Endothelial cell of hepatic sinusoid (primary cell): ENCODE measurements at regions not wholly inside any gene's neighbourhood (a gene's known extent, or its start where the extent isn't known, plus 50 kb on each side); places are given as distances from the start of the nearest gene placed in this dataset.

ENCODE experiments used
- in situ Hi-C: cut with HindIII; loops from 2 replicates; pipeline ENCODE4 v1.10.0; 2017; ENCODE audit warnings: low sequenced_read_pairs

DNA sequence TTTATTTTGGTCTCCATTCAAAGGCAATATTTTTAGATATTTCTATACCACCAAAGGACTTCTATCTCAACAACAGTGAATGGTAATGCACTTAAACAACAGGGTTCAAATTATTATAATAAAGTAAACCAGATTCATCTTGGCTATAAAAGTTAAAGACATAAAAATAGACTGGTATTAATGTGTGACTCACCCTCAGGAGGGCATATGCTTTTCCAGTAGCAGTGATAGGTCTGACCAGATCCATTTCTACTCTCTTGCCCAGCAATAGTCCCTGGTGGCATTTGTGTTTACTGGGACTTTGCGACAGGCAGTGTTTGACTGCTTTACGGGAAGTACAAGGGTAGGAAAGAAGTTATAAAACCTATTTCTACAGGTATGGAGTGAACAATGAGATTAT lies 353.2 kb upstream of the ATP2B1 start:
- in situ Hi-C loops: no loop called here

GRCh38 chr12:90060031-90060430 lies 351.4 kb upstream of the ATP2B1 start:
- in situ Hi-C loops: no loop called here

- in situ Hi-C loops: no loop called here
Observed at GRCh38 chr12:90058704-90059103, 350.1 kb upstream of the ATP2B1 start.

DNA sequence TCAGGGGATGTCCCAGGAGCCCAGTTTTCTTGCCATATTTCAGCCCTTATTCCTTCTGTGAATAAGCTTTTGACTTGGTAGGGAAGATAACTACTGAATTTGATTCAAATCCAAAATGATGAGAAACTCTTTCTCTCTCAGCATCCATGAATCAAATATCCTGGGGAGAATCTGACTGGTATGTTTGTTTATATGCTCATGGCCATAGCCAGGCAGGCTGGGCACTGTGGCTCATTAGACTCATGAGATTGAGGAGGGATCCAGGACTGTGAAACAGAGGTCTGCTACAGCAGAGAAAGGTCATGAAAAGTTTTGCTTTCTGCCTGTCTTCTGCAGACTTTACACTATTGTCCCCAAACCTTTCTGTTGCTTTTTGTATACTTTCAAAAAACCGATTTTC lies 346.4 kb upstream of the ATP2B1 start:
- in situ Hi-C loops: no loop called here

- in situ Hi-C loops: no loop called here
Observed at GRCh38 chr12:90048918-90049317, 340.3 kb upstream of the ATP2B1 start.

DNA sequence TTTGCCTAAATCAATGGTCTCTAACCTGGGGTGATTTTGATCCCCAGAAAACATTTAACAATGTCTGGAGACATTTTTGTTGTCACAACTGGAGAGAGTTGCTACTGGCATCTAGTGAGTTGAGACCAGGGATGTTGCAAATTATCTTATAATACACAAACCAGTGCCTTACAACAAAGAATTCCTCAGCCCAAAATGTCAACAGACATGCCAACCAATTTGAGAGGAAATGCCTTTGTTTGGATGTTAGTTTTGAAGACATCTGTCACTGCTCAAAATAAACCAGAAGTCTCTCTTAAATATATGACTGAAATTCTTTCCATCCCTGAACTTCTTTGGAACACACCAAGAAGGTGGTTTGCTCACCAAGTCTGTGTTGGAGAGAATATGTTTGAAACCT lies 336.9 kb upstream of the ATP2B1 start:
- in situ Hi-C loops: no loop called here

DNA sequence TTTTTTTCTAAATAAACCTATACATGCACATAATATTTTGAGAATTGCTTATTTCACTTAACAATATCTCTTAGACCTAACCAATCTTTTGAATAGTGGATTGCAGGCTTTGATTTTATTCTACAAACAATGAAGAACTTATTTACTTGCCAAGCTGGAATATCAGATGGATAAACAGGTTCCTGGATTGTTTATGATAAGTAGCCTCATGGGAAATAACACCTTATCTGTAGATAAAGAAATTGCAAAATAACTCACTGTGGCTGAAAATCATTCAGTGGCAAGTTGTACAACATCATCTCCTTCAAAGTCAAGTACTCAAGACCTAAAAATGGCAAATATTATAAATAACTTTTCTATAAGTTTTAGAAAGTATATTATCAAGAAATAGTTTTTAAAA lies 335.4 kb upstream of the ATP2B1 start:
- in situ Hi-C loops: no loop called here

DNA sequence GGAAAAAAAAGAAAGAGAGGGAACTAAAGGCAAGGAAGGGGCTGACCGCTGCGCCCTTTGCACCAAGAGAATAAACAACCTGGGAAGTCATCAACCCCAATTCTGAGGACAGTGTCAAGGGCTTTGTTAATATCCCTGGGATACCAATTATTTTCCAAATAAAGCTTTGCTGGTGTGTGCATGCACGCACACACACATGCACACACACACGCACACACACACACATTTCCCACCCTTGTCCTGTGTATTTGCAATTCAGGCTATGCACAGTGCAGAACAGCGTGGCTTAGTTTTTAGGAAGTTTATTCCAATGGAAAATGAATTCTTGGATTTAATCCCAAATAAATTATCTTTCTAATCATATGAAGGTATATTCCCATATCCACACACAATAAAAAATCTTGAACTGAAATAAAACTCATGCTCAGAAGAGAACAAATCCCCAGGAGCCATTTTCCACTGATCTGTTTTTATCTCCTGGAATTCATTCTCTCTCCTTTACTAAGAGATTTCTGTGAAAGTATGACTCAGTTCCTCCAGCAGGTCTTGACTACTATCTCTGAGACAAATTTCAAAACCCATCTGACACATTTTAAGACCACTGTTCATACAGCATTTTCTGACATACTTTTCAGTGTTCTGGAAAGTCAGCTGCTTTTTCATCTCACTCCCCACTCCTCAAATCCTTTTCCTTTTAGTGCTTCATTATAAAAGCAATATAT lies 334.4 kb upstream of the ATP2B1 start:
- in situ Hi-C loops: no loop called here

- in situ Hi-C loops: no loop called here
Observed at GRCh38 chr12:90038289-90038688, 329.7 kb upstream of the ATP2B1 start.

DNA sequence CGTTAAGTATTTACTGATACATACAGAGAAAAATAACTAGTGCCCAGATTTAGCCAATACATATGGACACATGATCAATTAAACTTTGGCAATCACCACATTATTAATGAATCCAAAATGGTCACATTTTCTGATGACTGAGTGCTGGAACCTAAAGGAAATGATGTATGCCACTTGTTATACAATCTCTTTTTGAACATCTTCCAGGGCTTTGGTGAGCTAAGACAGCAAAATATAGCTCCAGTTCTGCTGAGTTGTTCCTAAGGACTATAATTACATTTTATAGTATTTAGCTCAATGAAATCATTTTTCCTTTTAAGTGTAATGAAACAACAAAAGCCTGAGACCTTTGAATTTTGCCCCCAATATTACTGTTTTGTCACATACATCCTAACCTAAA lies 329.1 kb upstream of the ATP2B1 start:
- in situ Hi-C loops: no loop called here

GRCh38 chr12:90036637-90037036 lies 328.0 kb upstream of the ATP2B1 start:
- in situ Hi-C loops: no loop called here

GRCh38 chr12:90030726-90031125 lies 322.1 kb upstream of the ATP2B1 start:
- in situ Hi-C loops: no loop called here

DNA sequence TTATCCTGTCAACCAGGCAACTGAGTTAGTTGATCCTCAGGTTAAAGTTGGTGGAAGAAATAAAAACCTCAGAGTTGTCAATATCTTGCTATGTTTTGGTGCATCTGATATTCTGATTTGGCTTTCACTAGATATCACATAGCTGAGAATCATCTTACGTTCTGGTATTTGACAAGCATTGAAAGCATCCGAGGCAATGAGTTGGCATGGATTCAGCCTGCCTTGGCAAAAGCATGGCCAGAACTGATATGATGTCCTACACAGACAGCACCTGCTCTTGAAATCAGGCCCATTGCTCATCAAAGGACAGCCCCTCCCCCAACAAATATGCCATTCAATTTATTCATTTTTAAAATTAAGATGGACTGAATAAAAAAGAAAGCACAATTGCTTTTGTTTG lies 320.7 kb upstream of the ATP2B1 start:
- in situ Hi-C loops: no loop called here

DNA sequence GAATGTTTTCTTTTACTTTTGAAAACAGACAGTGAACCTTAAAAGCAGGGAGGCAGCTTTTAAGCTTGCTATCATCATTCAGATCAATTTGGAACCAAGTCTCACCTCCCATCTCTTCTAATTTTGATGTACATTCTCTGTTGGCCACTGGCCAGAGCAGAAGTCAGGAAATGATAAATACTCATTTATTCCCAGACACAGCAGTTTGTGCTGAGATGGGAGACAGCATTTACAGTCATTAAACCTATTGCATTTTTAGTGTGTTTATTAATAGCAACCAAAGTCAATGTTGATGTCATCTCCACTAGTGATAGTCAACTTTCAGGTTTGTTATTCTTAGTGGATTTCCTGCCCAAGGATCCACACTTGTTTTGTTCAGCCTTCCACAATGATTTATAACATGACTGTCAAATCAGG lies 320.0 kb upstream of the ATP2B1 start:
- in situ Hi-C loops: no loop called here

DNA sequence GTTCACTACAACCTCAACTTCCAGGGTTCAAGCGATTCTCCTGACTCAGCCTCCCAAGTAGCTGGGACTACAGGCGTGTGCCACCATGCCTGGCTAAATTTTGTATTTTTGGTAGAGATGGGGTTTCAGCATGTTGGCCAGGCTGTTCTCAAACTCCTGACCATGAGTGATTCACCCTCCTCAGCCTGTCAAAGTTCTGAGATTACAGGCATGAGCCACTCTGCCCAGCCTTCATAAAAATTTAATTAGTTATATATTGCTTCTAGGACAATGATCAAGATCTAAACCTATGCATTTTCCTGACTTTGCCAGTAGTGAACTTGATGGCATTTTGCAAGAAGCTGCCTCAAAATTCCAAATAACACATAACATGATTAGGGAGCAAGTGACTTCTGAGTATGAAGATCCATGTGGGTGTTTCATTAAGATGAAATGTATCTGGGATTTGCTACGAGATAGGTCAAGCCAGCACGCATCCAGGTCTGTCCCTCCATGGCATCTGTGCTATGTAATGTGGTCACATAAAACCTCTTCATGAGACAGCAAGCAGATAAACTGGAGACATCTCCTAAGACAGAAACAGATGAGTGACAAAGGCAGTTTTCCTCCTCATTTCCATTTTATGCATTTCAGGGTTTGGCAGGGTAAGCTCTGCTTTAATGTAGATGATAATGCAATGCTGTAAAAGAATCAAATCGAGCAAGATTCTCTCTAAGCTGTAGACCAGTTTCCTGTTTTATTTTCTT lies 319.4 kb upstream of the ATP2B1 start:
- in situ Hi-C loops: no loop called here

DNA sequence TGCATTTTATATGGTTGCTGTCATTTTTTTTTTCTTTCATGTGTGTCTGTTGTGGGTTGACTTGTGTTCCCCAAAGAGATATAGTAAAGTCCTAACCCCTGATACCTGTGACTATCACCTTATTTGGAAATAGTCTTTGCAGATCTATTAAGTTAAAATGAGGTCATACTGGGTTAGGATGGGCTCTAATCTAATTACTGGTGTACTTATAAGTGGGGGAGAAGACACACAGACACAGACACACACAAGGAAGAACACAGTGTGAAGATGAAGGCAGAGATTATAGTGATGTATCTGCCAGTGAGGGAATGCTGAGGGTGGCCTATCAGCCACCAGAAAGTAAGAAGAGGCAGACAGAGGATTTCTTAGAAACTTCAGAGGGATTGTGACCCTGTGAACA lies 318.4 kb upstream of the ATP2B1 start:
- in situ Hi-C loops: no loop called here

- in situ Hi-C loops: no loop called here
Observed at GRCh38 chr12:90026516-90026915, 317.9 kb upstream of the ATP2B1 start.

DNA sequence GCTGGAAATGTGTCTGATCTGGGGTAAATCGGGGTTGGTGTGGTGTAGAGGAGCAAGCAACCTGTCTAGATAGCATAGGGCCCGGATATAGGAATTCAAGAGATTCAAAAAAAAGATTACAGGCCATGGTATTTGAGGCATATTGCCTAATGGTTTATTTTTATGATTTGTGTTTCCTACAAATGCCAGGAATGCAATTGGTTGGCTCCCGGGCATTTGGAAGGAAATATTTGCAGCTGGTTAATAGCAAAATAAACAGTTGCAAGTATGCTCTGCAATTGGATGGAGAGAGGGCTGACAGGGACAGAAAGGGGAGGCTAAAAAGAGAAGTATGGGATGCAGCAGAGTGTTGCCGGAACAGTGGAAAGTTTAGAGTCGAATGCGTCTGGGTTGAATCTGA lies 315.6 kb upstream of the ATP2B1 start:
- in situ Hi-C loops: no loop called here

- in situ Hi-C loops: no loop called here
Observed at GRCh38 chr12:90023207-90023900, 314.7 kb upstream of the ATP2B1 start.

DNA sequence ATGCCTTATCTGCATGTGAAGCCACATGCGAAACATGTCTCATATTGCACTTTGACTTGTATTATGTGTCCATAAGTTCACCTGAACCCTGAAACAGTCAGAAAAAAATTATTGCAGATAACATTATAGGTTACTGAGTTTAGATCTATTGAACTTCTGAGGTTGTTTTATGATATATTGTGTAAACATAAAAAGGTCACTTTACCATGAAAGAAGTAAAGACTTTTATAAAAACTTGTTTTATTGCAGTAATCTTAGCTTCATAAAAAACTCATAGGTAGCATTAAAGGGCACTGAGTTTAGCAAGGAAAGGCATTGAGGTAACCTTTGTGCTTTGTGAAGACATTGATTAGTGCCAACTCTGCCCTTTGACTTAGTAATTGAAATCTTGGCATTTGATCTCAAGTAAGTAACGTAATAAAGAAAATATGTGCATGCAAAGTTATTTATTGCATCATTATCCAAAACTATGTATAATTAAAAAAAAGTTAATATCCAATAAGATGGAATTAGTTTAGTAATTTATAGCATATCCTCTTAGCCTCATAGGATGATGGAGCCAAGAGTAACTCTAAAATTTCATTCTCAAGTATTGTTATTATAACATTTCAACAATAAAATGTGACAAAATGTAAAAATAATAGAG lies 313.3 kb upstream of the ATP2B1 start:
- in situ Hi-C loops: no loop called here

GRCh38 chr12:90020881-90021280 lies 312.2 kb upstream of the ATP2B1 start:
- in situ Hi-C loops: no loop called here

- in situ Hi-C loops: no loop called here
Observed at GRCh38 chr12:90020436-90020835, 311.8 kb upstream of the ATP2B1 start.
